HG02973 (cell line): ENCODE measurements at regions not wholly inside any gene's neighbourhood (a gene's known extent, or its start where the extent isn't known, plus 50 kb on each side); places are given as distances from the start of the nearest gene placed in this dataset.
"Not testable (repeated sequence)": the region's sequence is repeated elsewhere in the genome, so short reads cannot be mapped to it uniquely, and the experiment has no call there.

Experiments
- ATAC-seq: cut with Tn5 transposase; IDR thresholded peaks from one replicate; pipeline ENCODE4 v1.9.1; 2021; ENCODE audit warnings: moderate library complexity; ENCODE audit not compliant: unreplicated experiment

- ATAC-seq = no peak
Measured at GRCh38 chr9:85112391-85112790, 442.9 kb downstream of the NTRK2 start.

- no peak for ATAC-seq
Measured at GRCh38 chr9:85108746-85109145, 439.2 kb downstream of the NTRK2 start.

DNA sequence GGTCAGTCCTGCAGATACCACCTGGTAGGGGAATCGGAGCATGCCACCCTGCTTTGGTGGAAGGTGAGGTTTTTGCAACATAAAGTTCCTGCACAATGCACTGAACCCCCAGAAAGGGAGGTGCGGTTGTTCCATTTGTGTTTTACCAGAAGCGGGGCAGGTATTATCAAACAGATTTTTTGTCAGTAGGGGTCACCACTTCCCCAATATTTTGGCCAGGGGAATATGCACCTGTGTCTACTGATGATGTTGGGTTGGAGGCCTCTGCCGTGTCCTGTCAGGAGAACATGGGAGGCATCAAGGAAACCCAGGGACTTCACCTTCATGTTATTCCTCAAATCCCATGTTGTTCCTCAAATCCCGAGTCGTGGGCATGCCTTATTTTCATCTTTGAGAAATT lies 438.7 kb downstream of the NTRK2 start:
- no peak for ATAC-seq

GRCh38 chr9:85089188-85089969 lies 419.9 kb downstream of the NTRK2 start:
- ATAC-seq = no peak

DNA sequence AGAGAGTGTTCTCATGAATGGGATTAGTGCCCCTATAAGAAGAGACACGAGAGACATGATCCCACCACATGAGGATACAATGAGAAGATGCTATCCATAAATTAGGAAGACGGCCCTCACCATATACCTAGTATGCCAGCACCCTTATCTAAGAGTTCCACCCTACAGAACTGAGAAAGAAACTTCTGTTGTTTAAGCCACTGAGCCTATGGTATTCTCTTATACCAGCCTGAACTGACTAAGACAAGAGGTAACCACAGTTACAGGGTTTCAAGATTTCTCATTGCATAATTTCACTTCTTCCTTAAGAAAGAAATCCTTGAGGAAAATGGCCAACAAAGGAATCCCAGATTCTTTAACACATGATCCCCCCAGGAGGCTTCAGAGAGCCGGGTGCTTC lies 412.4 kb downstream of the NTRK2 start:
- ATAC-seq = no peak

GRCh38 chr9:85079349-85079748 lies 409.8 kb downstream of the NTRK2 start:
- no peak for ATAC-seq

GRCh38 chr9:85077944-85078343 lies 408.4 kb downstream of the NTRK2 start:
- ATAC-seq = no peak

- ATAC-seq = not testable (repeated sequence)
Measured at GRCh38 chr9:85077146-85077545, 407.6 kb downstream of the NTRK2 start.
